HG03575 (cell line): ENCODE measurements at regions not wholly inside any gene's neighbourhood (a gene's known extent, or its start where the extent isn't known, plus 50 kb on each side); places are given as distances from the start of the nearest gene placed in this dataset.
"Not testable (repeated sequence)": the region's sequence is repeated elsewhere in the genome, so short reads cannot be mapped to it uniquely, and the experiment has no call there.

Experiments
- ATAC-seq: cut with Tn5 transposase; IDR thresholded peaks from one replicate; pipeline ENCODE4 v1.9.1; 2021; ENCODE audit not compliant: unreplicated experiment, insufficient number of reproducible peaks, low FRiP score; ENCODE audit errors: extremely low read depth

DNA sequence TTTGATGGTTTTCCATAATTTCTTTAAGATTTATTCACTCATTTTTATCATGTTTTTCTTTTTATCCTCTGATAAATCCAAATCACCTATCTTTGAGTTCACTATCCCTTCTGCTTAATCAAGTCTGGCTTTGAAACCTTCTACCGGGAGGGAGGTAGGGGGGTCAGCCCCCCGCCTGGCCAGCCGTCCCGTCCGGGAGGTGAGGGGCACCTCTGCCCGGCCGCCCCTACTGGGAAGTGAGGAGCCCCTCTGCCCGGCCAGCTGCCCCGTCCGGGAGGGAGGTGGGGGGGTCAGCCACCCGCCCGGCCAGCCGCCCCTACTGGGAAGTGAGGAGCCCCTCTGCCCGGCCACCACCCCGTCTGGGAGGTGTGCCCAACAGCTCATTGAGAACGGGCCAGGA lies 363.3 kb downstream of the RFC3 start:
- ATAC-seq, result not testable (repeated sequence)

DNA sequence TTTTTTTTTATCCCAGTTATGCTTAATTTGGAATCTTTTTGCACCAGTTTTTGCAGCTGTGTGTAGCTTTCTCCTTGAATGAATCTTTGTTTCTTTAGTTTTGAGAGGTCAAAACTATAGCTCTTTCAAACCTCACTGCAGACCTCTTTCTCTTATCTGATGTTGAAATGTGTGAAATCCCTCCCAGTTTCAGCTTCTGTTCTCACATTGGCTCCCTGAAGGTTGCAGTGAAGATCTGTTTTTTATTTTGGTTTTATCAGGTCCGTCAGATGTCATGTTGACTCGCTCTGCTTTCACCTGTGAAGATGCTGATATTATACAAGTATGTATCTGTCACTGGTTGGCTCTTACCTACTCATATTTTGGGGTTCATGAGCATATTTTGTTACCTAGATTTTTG lies 372.0 kb downstream of the RFC3 start:
- ATAC-seq, result no peak

DNA sequence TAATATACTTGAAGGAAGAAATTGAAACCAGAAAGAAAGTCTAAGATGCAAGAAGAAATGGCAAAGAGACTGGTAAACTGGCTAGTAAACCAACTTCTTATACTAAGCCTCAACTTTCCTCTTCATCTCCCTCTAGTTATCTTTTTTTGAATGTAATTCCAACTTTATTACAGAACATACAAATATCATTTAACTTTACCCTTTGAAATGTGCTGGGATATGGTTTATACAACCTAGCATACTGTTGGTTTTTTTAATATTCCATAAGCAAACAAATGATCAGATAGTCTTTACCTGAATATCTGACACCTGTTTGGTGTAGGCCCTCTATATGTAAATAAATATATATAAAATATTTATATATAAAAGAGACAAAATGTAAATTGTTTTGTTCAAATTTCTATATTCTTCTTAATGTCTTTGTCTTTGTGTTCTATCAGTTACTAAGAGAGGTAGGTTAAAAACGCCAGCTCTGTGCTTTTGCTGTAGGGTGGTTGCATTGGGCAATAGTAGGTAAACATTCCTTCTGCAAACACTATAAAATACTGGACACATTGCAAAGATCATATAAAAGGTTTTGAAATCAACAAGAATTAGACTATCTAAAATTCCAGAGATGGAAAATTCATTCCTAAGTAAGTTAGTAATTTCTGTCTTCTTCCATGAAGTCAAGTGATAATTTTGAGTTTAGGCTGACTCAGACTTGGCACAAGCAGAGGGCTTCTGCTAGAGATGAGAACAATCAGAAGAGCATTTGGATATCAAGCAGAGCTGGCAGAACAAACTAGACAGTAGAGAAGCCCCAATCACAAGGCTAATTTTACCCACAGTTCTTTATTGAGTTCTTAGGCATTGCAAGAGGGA lies 383.3 kb downstream of the RFC3 start:
- no peak for ATAC-seq

DNA sequence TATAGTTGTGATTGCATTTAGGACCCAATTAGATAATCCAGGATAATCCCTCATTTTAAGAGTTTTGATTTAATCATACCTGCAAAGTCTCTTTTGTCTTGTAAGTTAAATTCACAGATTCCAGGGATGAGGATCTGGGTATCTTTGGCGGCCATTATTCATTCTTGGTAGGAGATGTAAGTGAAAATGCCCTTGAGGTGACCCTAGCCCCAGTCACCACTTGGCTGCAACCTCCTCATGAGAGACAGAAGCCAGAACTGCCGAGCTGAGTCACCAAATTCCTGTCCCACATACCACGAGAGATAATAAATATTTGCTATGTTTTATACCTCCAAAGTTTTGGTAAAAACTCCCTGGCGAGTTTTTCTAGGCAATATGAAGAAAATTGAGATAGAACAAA lies 389.4 kb downstream of the RFC3 start:
- no peak for ATAC-seq

DNA sequence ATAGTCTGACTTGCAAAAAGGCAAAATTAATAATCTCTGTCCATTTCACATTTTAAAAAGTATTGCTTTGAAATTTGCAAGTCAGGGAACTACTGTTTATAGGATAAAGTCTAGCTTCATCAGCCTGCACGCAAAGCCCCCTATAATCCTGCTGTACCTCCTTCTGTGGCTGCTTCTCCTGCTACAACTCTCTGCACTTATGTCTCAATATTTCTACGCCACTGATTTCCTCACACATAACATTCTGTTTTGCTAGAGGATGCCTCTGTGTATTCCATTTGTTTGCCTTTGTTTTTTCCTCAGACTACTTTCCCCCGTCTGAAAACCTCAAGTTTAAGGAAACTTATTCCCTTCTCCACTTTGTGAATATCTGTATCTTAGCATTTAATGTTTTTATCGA lies 389.9 kb downstream of the RFC3 start:
- ATAC-seq, result no peak

DNA sequence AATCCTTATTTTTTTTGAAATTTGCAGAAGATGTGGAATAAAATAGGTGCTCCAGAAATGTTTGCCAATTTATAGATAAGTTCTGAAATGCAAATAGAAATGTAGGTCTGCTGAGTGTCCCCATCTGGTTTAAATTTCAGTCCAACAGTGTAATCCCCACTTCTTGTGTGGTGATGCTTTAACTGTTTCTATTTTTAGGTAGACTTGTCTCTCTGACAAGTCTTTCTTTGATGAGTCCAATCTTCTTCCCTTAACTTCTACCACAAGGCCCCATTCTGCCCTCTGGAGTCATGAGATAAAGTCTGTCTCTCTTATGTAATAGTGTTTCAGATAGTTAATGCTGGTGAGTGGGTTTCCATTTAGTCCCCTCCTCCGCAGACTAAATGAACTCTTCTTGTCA lies 390.4 kb downstream of the RFC3 start:
- no peak for ATAC-seq

DNA sequence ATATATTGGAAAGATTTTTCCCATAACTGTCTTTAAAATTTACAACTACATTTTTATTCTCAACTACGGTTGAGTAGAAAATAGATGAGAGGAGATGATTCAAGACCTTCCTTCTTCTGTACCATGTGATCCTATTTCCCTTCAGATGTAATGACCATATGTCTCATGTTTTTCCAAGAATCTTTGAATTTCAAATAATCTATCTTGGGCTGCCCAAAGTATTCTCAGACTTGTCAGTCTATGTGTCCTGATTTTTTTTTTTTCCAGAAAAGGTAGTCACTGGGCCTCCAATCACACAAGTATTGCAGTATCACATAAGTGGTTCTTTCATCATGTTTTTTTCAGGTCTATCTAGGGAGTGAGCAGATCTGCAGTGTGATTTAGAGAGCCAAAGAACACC lies 392.4 kb downstream of the RFC3 start:
- no peak for ATAC-seq

DNA sequence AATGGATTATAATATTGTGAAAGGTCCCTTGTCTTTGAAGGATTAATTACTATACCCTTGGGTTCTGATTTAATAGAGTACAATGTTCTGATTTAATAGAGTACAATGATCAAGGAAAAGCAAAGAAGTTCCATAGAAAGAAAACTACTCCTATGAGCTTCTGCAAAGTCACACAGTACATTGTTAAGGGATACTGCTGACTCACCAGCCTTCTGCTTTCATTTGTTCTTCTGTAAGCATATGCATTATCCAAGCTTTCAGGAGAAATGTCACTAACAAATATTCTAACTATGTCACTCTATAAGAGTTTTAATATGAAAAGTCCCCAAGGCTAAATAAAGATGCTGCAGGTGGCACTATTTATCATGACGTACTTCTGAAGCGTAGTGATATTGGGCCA lies 396.7 kb downstream of the RFC3 start:
- ATAC-seq, result no peak

DNA sequence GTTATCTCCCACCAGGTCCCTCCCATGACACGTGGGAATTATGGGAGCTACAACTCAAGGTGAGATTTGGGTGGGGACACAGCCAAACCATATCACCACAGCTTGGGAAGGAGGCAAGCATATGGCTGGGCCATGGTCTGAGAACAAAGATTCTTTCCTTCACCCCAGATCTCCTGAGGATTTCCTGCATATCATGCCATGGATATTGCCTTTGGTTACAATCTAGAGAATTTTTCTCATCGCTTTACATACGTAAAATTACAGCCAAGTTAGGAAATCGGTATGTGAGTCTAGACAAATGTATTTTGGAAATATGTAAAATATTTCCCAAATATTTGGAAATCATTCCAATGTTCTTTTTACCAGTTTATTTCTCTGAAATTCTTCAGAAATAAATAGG lies 398.3 kb downstream of the RFC3 start:
- no peak for ATAC-seq

DNA sequence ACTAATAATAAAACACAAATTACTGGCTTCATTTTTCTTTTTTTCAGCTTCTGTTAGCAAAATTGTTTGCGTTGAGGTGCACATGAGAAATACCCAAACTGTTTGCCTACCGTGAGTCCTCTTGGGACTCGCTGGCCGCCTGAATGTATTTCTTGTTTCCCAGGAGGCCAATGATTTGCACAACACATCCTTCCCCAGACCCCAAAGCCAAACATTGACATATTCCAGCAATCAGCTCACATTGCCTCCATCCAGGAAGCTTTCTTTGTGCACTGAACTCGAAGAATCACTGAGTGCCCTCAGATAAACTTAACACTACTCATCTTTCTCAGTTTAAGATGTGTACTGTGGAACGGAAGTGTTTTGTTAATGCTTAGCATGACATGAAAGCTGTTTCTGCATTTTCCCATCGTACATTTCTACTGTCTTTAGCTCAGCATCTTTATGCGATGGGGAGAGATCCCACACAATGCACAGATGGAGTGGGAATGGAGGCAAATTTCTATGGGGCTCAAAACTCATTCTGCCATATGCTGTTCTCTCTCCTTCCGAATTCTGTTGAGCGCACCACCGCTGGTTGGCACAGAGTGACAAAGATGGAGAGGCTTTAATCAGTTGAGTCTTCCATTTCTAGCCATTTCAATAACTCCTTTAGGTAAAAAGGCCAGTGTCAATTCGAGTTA lies 399.5 kb downstream of the RFC3 start:
- ATAC-seq, result no peak

DNA sequence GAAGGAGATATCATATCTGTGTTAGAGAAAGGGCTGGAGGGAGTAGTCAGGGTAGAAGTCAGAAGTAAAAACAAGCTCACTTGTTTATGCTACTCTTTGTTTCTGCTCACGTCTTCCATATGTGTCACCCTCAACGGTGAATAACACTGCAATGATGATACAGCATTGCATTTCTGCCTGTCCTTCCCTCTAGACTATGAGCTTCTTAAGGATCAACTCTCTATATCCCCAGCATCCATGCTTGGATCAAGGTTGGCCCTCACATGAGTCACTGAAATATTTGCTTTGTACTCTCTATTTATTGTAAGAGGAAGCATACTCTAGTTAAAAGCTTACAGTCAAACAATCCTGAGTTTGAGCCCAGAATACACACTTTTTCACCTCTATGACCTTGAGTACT lies 406.0 kb downstream of the RFC3 start:
- no peak for ATAC-seq

DNA sequence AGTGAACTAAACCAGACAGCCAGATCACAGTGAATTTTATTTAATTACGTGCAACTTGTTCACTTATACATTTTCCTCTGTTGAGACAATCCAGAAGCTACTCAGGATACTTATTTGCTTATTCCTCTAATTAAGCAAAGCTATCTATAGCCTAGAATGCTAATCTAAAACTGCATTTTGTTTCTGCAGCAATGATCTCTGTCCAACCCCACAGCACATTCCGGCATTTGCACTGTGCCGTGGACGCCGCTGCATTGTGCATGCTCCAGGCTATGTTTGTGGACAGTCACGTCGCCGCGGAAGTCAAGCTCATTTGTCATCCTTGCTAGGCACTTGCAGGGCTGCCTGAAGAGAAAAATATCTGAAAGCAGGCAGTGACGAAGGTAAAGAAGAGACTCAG lies 406.9 kb downstream of the RFC3 start:
- ATAC-seq, result no peak

DNA sequence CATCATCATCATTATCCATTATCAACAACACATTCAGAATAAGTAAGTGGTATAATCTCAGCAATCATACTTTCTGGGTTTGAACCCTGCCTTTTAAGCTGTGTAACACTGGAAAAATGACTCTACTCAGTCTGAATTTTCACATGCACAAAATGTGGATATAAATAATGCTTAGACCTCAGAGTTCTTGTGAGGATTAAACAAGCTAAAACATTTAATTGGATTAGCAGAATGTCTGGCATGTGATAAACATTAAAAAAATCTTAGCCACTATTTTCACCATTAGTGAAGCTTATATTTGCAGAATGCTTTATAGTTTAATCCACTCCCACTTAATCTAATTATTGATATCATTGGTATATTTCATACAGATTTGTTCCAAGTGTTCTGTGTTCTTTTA lies 412.3 kb downstream of the RFC3 start:
- ATAC-seq, result no peak

DNA sequence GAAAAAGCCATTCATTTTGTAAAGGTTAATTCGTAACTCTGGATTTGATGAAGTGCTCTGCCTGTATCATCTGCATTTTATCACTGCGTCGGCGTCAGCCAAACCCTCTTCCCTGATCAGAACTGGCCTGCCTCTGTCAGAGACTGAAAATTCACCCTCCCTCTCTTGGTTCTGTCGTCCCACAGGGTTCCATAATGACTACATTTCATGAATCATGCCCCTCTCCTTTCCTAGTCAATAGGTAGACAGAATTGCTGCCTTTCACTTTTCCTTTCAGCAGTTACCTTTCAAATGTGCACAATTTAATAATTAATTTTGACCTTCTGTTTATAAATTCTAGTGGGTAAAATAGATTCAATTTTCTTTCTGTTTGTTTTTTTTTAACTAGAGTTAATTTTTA lies 423.4 kb downstream of the RFC3 start:
- ATAC-seq, result no peak

DNA sequence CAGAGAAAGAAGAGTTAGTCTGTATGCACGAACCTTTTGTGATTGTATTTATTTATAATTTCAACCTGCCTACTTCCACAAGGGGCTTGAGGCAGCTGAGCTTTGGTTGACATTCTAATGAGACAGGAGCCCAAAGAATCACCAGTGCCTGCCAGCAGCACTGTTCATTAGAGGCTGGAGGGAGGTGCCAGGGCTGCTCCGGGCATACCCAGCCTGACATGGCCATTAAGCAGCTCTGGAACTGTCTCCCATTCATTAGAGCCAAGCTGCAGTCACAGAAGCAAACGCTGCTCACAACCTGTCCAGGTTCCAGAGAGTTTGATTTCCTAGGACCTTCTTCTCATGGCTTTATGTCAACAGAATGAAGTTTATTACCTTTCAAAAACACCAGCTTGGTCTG lies 425.5 kb downstream of the RFC3 start:
- no peak for ATAC-seq

DNA sequence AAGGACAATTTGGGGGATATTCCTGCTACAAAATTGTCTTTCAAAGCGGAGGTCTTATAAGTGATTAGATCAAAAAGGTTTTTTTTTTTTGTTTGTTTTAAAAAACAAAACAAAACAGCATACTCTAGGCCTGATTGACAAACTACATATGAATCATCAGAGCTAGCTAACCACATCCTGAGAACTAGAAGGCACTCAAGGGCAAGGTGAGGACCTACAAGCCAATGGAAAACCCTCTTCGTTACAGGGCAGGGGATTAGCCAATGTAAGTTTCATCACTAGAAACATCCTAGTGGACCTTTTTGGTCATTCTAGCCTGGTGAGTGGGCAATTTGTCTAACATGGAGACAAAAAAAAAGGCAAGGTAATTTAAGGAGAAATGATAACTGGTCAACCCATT lies 428.6 kb downstream of the RFC3 start:
- no peak for ATAC-seq

DNA sequence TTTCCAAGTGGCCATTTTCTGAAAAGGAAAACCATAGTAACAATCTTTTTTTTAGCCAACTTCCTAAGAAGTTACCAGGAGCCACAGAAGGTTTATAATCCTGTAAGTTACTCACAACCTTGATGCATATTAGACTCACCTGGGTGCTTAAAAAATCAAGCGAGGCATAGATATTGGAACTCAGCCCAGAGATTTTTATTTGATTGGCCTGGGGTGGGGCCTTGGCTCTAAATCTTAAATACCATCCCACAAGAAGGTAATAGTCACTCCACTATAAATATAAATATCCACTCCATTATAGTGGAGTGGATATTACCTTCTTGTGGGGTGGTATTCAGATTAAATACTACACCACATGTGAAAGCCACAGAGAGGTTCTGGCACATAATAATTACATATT lies 429.6 kb downstream of the RFC3 start:
- ATAC-seq, result no peak

DNA sequence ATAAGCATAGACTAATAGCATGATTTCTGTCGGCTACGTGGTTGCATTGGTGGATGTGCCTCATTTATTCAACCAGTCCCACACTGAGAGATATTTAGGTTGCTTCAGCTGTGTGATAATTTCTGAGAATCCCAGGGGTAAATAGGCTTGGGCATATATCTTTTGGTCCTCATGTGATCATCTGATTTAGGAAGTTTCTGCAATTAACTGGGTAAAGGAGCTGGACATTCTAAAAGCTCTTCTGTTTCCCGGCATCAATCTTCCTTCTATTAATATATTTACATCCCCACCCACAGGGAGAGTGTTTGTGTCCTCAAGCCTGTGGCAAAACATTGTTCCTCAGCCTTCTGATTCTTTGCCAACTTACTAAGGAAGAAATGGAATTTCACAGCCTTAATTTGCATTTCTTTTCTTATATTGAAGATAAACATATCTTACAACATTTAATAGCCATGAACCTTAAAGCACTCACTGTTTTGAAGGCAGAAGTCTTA lies 431.6 kb downstream of the RFC3 start:
- ATAC-seq, result no peak

DNA sequence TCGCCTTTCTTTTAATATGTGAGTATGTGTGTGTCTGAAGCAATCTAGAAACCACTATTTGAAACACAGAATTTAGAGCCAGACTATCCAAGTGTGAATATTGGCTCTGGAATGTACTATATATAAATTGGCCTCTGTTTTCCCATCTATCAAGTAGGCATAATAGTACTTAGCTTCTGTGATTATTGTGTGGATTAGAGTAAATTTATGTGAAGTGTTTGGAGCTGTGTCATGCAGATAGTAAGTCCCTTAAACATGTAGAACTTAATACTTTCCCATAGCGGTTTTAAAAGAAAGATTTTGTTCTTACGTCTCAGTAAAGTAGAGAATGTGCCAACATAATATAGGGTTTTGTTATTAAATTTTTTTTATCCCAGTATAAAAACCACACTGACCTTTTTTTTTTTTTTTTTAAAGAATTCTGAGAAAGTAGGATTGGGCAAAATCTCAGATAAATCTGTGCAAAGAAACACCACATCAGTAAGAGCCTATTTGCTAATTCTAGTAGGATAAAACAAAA lies 432.3 kb downstream of the RFC3 start:
- no peak for ATAC-seq

DNA sequence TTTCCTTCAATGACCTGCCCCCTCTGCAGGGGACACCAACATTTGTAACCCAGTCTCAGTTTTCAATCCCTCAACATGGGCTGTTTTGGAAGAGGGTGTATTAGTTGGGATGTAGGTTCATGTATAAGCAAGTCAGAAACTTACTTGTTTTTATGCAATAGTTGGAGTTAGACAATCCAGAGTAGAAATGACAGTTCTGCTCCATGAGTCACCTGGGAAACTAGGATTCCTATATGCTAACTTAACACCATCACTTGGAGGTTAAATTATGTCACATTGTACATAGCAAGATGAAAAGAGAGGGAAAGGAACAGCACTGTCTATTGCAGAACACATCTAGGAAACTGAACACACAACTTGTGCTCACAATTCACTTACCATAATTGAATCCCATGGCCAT lies 436.4 kb downstream of the RFC3 start:
- ATAC-seq, result no peak
